ENCODE measurements at regions not wholly inside any gene's neighbourhood (a gene's known extent, or its start where the extent isn't known, plus 50 kb on each side); places are given as distances from the start of the nearest gene placed in this dataset.

GRCh38 chr11:116364348-116364747 is 408.4 kb downstream of the BUD13 start:
- TF ChIP-seq, protein P1, sequence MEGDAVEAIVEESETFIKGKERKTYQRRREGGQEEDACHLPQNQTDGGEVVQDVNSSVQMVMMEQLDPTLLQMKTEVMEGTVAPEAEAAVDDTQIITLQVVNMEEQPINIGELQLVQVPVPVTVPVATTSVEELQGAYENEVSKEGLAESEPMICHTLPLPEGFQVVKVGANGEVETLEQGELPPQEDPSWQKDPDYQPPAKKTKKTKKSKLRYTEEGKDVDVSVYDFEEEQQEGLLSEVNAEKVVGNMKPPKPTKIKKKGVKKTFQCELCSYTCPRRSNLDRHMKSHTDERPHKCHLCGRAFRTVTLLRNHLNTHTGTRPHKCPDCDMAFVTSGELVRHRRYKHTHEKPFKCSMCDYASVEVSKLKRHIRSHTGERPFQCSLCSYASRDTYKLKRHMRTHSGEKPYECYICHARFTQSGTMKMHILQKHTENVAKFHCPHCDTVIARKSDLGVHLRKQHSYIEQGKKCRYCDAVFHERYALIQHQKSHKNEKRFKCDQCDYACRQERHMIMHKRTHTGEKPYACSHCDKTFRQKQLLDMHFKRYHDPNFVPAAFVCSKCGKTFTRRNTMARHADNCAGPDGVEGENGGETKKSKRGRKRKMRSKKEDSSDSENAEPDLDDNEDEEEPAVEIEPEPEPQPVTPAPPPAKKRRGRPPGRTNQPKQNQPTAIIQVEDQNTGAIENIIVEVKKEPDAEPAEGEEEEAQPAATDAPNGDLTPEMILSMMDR (IDR thresholded peaks at IDR 0.05) = no peak
- no peak for TF ChIP-seq POLR2AphosphoS5 (IDR thresholded peaks at IDR 0.05; ENCODE audit: insufficient read depth in 1 of 2, low read depth in 1 of 2)
- TF ChIP-seq POLR2A (IDR thresholded peaks at IDR 0.05) = no peak
